ENCODE measurements at regions not wholly inside any gene's neighbourhood (a gene's known extent, or its start where the extent isn't known, plus 50 kb on each side); places are given as distances from the start of the nearest gene placed in this dataset.
"Not testable (repeated sequence)": the region's sequence is repeated elsewhere in the genome, so short reads cannot be mapped to it uniquely, and the experiment has no call there.

GRCh38 chr3:102329066-102329465 lies 105.7 kb upstream of the ZPLD1 start:
- no peak for DNase-seq (ENCODE audit: low read depth in 1 of 2, low spot score in 1 of 2)
- no peak for TF ChIP-seq JUND (IDR thresholded peaks at IDR 0.05; ENCODE audit: low read depth)
- in situ Hi-C loops (cut with HindIII; ENCODE audit: low pct_unique_long_range_greater_than_20kb, low sequenced_read_pairs) = no loop called here

- no peak for TF ChIP-seq JUND (IDR thresholded peaks at IDR 0.05; ENCODE audit: low read depth)
- in situ Hi-C loops (cut with HindIII; ENCODE audit: low pct_unique_long_range_greater_than_20kb, low sequenced_read_pairs) = no loop called here
- no peak for DNase-seq (ENCODE audit: low read depth in 1 of 2, low spot score in 1 of 2)
These were observed 105.3 kb upstream of the ZPLD1 start for GRCh38 chr3:102329561-102329960.

DNA sequence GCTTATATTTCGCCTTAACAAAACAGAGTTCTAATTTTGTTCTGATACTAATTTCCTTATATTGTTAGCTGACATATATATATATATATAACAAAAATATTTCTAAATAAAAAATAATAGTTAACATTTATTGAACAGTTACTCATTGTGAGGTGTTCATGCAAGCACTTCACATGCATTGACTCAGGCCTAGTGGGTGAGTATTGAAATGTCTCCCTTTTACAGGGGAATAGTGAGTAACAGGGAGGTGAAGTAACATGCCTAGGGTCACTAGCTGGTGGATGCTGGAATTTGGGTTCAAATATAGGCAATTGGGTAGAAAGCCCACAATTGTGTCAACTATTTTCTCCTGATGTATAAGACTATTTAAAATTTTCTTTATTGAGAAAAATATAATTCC lies 102.6 kb upstream of the ZPLD1 start:
- TF ChIP-seq JUND (IDR thresholded peaks at IDR 0.05; ENCODE audit: low read depth) = no peak
- in situ Hi-C loops (cut with HindIII; ENCODE audit: low pct_unique_long_range_greater_than_20kb, low sequenced_read_pairs) = no loop called here
- no peak for DNase-seq (ENCODE audit: low read depth in 1 of 2, low spot score in 1 of 2)

- DNase-seq (ENCODE audit: low read depth in 1 of 2, low spot score in 1 of 2) = peak in 1 of 2 experiments; percentile 44
- TF ChIP-seq JUND (IDR thresholded peaks at IDR 0.05; ENCODE audit: low read depth) = no peak
- in situ Hi-C loops (cut with HindIII; ENCODE audit: low pct_unique_long_range_greater_than_20kb, low sequenced_read_pairs) = no loop called here
These were observed 101.9 kb upstream of the ZPLD1 start for GRCh38 chr3:102332934-102333333.

DNA sequence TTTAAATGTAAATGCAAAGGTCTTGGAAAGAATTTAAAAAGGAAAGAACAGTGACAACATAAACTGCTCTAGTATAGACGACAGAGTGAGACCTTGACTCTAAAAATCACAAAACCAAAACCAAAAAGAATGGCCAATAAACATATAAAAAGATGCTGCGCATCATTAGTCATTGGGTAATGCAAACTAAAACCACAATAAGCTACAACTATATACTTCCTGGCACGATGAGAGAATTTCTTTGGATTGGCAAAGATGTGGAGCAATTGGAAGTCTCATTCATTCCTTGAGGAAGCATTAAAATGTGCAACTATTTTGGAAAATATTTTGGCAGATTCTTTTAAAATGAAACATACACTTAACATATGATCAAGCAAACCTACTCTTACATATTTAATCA lies 98.7 kb upstream of the ZPLD1 start:
- in situ Hi-C loops (cut with HindIII; ENCODE audit: low pct_unique_long_range_greater_than_20kb, low sequenced_read_pairs) = no loop called here
- TF ChIP-seq JUND (IDR thresholded peaks at IDR 0.05; ENCODE audit: low read depth) = no peak
- DNase-seq (ENCODE audit: low read depth in 1 of 2, low spot score in 1 of 2) = no peak

DNA sequence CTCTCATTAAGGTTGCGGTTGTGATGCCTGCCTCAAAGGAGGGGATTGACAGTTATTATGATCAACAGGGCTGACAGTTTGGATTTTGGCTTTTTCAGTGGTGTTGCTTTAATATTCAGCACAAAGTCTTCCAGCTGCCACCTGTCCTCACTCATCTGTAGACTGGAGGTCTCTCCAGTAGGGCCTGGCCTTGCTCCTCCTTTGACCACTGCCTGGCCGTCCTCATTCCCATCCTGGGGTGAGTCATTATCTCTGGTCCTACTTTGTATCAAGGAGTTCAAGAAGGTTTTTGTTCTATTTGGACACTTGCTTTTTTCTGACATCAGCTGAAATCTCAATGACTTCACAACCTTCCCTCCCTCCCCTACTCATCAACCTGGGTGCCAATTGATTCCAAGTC lies 95.1 kb upstream of the ZPLD1 start:
- TF ChIP-seq JUND (IDR thresholded peaks at IDR 0.05; ENCODE audit: low read depth) = no peak
- DNase-seq (ENCODE audit: low read depth in 1 of 2, low spot score in 1 of 2) = no peak
- in situ Hi-C loops (cut with HindIII; ENCODE audit: low pct_unique_long_range_greater_than_20kb, low sequenced_read_pairs) = no loop called here

DNA sequence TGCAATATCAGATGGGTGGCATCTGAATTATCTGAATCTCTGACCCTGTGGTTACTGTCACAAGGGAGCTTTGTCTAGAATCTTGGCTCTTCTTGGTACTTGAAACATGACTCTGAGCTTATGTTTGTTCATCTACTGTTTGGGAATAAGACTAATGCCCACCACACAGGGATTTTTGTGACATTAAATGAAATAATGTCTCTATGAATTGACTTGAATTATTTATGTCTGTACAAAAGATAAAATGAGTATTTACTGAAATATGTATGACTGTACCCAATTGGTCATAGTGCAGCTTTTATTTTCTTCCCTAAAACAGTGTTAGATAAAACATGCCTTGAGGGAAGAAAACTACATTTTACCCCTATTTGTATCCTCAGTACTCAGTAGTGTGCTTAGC lies 87.9 kb upstream of the ZPLD1 start:
- no peak for DNase-seq (ENCODE audit: low read depth in 1 of 2, low spot score in 1 of 2)
- TF ChIP-seq JUND (IDR thresholded peaks at IDR 0.05; ENCODE audit: low read depth) = no peak
- in situ Hi-C loops (cut with HindIII; ENCODE audit: low pct_unique_long_range_greater_than_20kb, low sequenced_read_pairs) = no loop called here

DNA sequence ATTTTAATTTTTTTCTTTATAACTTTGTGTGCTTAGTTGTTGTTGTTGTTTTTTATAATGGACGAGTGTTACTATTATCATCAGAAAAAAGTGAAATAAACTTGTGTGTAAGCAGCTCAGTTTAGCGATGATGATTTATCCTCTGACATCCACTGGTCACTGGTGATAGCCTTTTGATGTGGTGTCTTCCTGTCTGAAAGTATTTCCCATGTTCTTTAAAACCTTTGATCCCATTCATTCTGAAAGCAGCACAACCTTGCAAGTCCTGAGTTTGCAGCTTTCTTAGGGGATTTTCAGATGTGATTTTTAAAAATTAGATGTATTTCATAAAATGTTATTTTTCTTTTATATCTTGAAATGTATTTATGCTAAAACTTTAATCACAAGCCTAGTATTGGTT lies 85.9 kb upstream of the ZPLD1 start:
- no peak for DNase-seq (ENCODE audit: low read depth in 1 of 2, low spot score in 1 of 2)
- TF ChIP-seq JUND (IDR thresholded peaks at IDR 0.05; ENCODE audit: low read depth) = no peak
- in situ Hi-C loops (cut with HindIII; ENCODE audit: low pct_unique_long_range_greater_than_20kb, low sequenced_read_pairs) = no loop called here

DNA sequence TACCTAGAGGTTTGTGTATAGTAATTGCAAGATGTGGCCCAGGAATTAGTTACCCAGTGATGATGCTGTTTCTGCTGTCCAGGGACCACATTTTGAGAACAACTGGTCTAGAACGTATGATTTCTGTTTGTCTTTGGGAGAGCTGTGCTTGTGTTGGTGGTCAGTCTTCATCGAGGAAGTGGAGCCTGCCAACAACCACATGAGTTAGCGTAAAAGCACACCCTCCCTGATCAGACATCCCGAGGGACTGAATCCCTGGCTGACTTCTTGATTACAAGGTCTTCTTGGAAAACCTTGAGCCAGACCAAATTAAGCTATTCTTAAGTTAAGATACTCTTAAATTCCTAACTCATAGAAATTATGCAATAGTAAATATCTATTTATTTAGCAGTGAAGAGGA lies 81.7 kb upstream of the ZPLD1 start:
- in situ Hi-C loops (cut with HindIII; ENCODE audit: low pct_unique_long_range_greater_than_20kb, low sequenced_read_pairs) = no loop called here
- no peak for DNase-seq (ENCODE audit: low read depth in 1 of 2, low spot score in 1 of 2)
- TF ChIP-seq JUND (IDR thresholded peaks at IDR 0.05; ENCODE audit: low read depth) = no peak

DNA sequence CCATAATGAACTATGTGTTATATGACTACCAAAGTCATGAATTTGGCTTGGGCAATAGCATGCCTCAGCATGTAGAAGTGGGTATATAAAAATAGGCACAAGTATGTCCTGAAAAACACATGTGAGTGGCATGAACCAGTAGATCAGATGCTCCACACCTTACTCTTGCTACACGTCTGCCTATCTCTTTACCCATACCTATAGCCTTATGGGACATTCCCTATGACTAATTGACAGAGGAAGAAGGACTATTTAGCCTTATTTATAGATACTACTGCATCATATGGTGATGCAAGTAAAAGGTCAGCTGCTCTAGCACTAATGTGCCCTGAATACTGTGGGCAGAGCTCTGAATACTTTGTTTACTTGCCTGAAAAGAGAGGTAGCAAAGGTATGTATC lies 81.0 kb upstream of the ZPLD1 start:
- in situ Hi-C loops (cut with HindIII; ENCODE audit: low pct_unique_long_range_greater_than_20kb, low sequenced_read_pairs) = no loop called here
- TF ChIP-seq JUND (IDR thresholded peaks at IDR 0.05; ENCODE audit: low read depth) = no peak
- DNase-seq (ENCODE audit: low read depth in 1 of 2, low spot score in 1 of 2) = no peak

GRCh38 chr3:102354818-102355515 lies 79.8 kb upstream of the ZPLD1 start:
- in situ Hi-C loops (cut with HindIII; ENCODE audit: low pct_unique_long_range_greater_than_20kb, low sequenced_read_pairs) = no loop called here
- no peak for DNase-seq (ENCODE audit: low read depth in 1 of 2, low spot score in 1 of 2)
- TF ChIP-seq JUND (IDR thresholded peaks at IDR 0.05; ENCODE audit: low read depth) = no peak

DNA sequence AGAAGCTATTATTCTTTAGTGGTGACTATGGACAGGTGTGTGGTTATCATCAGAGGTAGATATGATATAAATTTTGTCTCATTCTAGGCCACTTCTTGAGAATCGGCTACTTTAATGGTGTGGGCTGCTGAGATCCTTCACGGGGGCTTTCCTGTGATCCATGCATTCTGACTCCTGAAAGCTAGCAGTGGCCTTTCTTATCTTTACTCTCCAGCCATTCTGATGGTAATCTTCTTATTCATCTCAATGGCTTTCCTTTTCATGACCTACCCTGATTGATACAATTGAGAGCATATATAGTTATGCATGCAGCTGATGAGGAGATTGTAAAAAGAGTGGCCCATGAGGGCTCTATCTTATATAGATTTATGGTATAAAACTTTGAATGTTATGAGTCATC lies 78.3 kb upstream of the ZPLD1 start:
- DNase-seq (ENCODE audit: low read depth in 1 of 2, low spot score in 1 of 2) = no peak

GRCh38 chr3:102357313-102357712 lies 77.5 kb upstream of the ZPLD1 start:
- in situ Hi-C loops (cut with HindIII; ENCODE audit: low pct_unique_long_range_greater_than_20kb, low sequenced_read_pairs); DNase-seq (ENCODE audit: low read depth in 1 of 2, low spot score in 1 of 2): not testable (repeated sequence)

More for the DNA sequence above, 78.3 kb upstream of the ZPLD1 start:
- no peak for TF ChIP-seq JUND (IDR thresholded peaks at IDR 0.05; ENCODE audit: low read depth)
- in situ Hi-C loops (cut with HindIII; ENCODE audit: low pct_unique_long_range_greater_than_20kb, low sequenced_read_pairs) = no loop called here

- DNase-seq (ENCODE audit: low read depth in 1 of 2, low spot score in 1 of 2) = no peak
- no peak for TF ChIP-seq JUND (IDR thresholded peaks at IDR 0.05; ENCODE audit: low read depth)
- in situ Hi-C loops (cut with HindIII; ENCODE audit: low pct_unique_long_range_greater_than_20kb, low sequenced_read_pairs) = no loop called here
These were observed 74.5 kb upstream of the ZPLD1 start for GRCh38 chr3:102360183-102360860.
